ENCODE measurements at regions not wholly inside any gene's neighbourhood (a gene's known extent, or its start where the extent isn't known, plus 50 kb on each side); places are given as distances from the start of the nearest gene placed in this dataset.

GRCh38 chr5:165152058-165152457, 1646.6 kb downstream of the MAT2B start:
- TF ChIP-seq CTCF (IDR thresholded peaks at IDR 0.05; ENCODE audit: poor library complexity) (no peak), EZH2phosphoT487 (IDR thresholded peaks at IDR 0.05; ENCODE audit: low read depth, severe bottlenecking, unreplicated experiment) (no peak), EZH2 (IDR thresholded peaks at IDR 0.05; ENCODE audit: borderline replicate concordance) (no peak)

Data from hepatocyte (in vitro differentiated cells).